Urothelium cell line (cell line): ENCODE measurements at regions not wholly inside any gene's neighbourhood (a gene's known extent, or its start where the extent isn't known, plus 50 kb on each side); places are given as distances from the start of the nearest gene placed in this dataset.

Source experiments
- DNase-seq: peaks from one replicate; pipeline ENCODE4 v3.0.0; 2011; ENCODE audit warnings: low spot score, mixed read lengths
- FAIRE-seq: peaks from 2 replicates; lab custom pipeline; 2011; peaks lifted over from hg19 to GRCh38; lab: Jason Lieb, UNC

DNA sequence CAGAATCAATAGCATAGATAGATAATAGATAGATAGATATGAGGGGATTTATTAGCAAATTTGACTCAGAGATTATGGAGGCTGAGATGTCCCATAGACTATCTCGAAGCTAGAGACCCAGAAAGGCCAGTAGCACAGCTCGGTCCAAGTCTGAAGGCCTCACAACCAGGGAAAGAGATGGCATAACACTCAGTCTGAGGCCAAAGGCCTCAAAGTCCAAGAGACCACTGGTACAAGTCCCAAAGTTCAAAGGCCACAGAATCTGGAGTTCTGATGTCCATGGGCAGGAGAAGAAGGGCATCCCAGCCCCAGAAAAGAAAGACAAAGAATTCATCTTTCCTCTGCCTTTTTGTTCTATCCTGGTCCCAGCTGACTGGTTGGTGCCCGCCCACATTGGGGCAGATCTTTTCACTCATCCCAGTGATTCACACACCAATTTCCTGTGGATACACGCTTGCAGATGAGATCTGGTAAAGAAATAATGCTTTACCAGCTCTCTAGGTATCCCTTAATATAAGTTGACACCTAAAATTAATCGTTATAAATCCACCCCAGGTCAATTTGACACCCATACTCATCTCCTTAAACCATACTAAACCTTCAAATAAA is 127.8 kb upstream of the FBN2 start:
- DNase-seq (no peak), FAIRE-seq (no peak)

DNA sequence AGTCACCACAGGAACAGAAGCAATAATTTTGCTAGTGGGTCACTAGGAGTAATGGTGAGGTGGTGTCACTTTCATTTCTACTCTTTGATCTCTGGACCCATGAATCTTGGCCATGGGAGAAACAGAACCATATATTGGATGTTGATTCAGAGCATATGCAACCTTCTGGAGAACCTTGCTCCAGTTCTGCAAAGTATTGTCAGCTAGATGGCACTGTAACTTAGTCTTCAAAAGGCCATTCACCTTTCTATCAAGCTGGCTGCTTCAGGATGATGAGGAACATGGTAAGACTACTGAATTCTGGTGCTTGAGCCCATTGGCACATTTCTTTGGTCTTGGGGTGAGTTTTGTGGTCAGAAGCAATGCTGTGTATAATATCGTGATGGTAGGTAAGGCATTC is 129.1 kb upstream of the FBN2 start:
- FAIRE-seq (no peak), DNase-seq (no peak)

DNA sequence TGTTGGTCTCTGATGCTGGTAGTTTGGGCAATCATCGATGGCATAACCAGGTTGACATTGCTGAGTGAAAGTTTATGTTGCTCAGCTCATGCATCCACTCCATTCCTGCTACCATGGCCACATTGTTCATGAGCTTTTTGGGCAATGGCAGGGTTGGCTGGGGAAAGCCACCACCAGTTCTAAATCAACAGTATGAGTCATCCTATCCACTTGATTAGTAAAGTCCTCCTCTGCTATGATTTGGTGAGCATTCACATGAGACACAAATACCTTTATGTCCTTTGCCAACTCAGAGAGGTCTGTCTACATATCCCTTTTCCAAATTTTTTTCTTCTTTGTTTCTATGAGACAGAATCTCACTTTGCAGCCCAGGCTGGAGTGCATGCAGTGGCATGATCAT is 129.7 kb upstream of the FBN2 start:
- FAIRE-seq, result no peak
- no peak for DNase-seq

DNA sequence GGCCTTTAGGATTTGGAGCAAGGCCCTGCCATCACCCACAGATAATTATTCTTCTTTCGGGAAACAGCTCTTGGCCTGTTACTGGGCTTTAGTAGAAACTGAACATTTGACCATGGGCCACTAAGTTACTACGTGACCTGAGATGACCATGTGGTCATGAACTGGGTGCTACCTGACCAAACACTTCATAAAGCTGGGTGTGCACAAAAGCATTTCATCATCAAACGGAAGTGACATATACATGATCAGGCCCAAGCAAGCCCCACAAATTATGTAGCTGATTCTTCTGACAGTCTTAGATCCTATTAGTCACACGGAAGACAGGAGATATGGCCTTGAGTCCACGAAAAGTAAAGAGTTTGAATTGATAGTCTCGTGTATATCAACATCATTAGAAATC is 130.9 kb upstream of the FBN2 start:
- DNase-seq (no peak), FAIRE-seq (no peak)

DNA sequence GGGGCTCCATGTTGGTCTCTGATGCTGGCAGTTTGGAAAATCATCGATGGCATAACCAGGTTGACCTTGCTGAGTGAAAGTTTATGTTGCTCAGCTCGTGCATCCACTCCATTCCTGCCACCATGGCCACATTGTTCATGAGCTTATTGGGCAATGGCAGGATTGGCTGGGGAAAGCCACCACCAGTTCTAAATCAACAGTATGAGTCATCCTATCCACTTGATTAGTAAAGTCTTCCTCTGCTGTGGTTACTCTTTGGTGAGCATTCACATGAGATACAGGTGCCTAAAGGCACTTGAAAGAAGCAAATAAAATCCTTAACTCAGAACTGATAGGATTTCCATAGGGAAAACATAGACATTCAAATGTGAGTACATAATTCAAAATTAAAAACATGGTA is 131.8 kb upstream of the FBN2 start:
- FAIRE-seq (no peak), DNase-seq (no peak)

DNA sequence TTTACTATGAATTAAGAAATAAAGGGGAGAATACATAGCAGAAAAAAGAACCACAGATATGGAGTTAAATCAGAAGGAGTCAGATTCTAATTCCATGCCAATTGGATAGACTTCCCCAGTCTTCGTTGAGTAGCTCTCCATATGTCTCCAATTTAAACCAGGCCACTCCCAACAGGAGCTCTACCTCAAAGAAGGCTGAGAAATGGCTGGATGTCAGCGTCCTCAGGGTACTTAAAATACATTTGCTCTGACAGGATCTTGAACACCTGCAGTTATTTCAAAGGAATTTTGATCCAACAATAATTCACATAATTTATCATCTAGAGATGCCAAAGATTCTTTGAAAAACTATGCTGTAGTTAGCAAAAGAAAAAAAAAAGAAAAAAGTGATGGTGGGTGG is 133.9 kb upstream of the FBN2 start:
- FAIRE-seq, result no peak
- DNase-seq, result no peak

DNA sequence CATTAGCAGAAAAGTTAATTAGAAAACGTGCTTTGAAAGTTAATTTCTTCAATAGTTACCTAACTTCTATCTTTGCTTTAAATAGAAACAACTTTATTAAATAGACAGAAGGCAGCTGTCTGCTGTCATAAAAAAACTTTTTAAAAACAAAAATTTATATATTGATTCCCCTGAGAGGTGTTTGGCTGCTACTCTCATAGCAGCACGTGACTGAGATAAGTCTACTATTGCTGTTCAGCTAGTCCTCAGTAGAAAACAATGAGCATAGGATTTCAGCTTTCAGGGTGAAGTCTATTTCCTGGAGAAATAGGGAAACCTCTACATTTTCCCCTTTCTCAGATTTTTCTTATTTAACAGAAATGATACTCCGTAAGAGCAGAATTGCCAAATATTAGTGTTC is 135.0 kb upstream of the FBN2 start:
- FAIRE-seq (no peak), DNase-seq (no peak)

DNA sequence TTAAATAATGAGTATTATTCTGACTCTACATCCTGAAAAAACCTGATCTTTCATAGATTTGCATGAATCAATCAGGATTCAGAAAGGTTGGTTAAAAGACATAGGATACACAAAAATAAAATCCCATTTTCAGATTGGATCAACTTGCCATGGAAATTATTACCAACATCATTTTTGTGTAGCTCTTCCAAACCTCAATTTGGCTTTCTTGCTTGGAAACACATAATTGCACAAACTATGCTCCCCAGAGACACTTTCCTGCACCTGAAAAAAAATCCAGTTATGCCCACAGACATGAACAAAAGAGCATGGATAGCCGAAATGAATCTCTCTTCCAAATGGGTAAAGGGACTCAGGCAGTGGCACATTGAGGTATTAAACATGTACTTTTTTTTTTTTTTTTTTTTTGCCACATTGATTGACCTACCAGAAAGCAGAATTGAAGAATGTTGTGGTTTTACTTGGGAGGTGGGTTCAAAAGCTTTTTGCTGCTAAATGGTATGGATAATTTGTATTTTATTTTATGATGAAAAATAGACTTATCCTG is 135.4 kb upstream of the FBN2 start:
- DNase-seq (no peak), FAIRE-seq (no peak)

DNA sequence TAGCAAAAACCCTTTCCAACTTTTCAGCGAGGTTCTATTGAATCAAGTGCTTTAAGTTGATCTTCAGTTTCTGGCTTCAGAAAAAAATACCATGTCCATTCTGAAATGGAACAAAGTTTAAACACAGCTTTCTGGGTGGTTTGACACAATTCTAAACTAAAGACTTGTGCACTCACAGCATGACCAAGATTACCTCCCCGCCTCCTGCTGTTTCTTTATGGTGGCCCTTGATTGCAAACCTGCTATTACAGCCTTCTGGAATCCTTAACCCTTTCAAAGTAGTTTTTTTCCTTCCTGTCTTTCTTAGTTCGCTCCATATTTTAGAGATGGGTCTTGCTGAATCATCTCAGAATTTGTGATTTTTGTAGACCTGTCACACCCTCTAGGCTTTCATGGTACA is 135.9 kb upstream of the FBN2 start:
- no peak for DNase-seq

DNA sequence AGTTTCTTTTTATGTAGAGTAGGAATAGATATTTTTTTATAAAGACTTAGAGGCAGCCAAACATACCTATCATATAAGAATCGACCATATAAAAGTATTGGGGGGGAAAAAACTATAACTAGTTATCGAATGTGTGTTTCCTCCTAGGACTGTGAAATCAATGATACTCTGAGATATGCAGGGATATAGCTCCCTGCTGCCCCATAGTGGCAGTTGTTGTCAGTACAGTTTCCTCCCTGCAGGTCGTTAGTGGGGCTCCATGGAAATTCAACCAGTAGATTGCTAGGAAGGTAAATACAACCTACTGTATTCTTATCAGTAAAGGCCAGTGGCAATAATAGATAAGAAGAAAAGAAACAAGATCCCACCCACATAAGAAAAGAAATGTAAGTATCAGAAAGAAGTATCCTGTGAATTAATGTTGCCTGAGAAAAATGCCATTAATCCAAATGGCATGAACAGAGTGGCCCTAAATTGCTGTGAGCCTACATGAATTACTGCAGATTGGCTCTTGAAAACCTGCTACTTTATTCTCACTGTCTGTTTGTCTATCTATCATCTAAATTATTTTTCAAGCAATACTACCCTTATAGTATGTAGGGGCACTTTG is 136.9 kb upstream of the FBN2 start:
- FAIRE-seq (no peak), DNase-seq (peak; percentile 54)

More for the DNA sequence above, 135.9 kb upstream of the FBN2 start:
- FAIRE-seq, result no peak

DNA sequence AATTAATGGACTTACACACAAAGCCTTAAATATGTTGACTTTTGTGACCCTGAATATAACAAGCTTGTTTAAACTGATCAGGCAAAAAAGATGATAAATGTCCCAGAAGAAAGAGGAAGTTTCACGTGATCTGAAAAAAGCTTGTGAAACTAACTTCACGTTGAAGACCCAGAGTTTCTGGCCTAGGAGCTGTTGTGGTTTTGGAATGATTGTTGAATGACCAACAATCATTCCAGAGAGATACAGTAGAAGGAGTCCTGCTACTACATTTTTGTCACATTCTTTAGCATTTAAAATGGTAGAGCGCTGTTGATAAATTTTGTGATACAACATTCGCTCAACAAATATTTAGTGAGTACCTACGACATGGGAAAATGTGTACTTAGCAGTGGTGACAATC is 143.1 kb upstream of the FBN2 start:
- FAIRE-seq (no peak), DNase-seq (no peak)

DNA sequence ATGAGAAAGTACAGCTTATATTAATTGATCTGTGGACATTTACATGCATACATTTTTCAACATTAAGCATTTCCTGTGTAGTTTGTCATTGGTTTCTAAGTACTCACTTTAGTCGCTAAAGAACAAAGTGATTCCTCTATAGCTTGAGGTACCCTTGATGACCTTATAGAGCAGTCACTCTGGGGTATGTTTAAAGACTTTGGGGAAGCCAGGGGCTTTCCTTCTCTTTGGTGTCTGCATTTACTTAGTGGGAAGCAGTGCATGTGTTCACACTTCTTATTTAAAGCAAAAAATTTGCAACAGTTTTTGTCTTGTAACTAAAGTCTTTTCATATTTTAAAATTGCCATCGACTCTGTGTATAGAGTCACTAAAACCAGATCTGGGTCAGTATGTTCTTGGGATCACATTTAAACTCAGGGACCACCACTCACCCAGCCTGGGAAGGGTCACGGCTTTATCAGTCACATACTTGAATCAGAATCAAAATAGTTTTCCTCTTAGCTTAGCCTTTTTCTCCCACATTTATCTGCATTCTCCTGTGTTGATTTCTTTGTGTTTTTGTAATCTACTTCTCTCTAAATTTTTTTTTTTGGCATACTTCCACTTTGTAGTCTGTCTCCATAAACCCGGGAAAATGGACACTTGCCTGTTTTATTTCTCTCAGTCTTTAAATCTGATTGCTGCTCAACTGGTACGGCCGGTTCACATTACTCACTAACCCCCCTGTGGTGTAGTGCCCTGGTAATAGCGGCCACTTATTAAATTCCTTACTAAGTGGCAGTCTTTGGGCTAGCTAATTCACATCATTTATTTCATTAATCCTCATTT is 143.9 kb upstream of the FBN2 start:
- DNase-seq (no peak), FAIRE-seq (no peak)

DNA sequence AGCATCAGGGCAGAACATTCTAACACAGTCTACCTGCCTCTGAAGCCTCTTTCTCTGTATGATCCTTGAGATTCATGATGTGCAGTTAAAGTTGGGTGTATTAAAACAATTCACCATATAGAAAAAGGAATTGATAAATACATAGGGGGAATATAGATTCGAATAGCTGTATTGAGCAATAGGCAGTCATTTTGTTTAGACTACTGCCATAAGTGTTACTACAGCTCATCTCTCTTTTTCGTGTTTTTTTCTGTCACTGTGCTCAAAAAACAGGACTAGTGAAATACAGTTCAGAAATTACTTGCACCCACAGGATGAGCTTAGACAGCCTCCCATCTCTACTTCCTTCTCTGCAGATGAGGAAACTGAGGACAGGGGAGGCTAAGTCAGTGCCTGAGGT is 144.6 kb upstream of the FBN2 start:
- no peak for DNase-seq
- FAIRE-seq, result no peak

DNA sequence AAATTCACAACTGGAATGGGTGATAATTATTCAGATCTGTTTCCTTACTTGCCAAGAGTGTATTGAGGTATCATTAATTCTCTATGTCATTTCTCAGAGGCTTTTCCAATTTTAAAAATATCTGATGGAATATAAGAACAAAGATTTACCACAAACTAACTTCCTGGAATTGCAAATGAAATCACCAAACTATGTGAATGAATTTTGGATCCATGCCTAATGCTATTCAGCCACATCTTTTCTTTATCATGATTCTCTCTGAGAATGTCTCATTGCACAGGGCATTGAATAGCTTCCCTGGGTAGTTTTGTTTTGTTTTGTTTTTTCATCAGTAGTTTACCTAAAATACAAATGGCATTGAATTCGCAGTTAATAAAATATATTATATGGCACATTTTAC is 146.9 kb upstream of the FBN2 start:
- FAIRE-seq (no peak), DNase-seq (no peak)

DNA sequence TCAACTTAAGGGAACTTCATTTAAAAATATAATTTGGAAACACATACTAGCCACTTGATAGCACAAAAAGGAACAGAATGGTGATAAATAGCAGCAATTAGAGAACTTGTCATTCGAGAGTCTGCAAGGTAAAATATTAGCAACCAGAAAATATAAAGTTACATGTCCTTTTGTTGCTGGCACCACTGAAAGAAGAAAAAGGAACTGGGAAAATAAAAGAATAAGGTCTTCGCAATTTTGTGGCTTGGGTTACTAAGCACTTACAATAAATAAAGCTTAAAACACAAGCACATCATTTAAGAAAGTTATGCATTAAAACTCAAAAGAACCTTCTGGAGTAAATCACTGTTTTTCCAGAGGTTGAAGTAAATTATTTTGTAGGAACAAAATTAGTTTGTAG is 149.9 kb upstream of the FBN2 start:
- no peak for FAIRE-seq

DNA sequence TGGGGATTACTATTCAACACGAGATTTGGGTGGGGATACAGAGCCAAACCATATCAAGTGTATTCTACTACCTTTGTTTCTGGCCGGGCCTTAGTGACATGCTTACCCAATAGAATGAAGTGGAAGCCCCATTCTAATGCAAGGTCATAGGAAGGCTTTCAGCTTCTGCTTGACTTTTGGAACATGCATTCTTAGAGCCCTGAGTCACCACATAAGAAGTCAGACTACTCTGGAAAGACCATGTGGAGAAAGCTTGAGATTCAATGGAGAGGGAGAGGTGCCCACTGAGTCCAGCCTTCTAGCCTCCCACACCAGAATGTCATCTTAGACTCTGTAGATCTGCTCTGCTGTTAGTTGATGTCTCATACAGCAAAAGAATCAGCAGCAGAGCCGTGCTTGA is 155.7 kb upstream of the FBN2 start:
- FAIRE-seq (no peak), DNase-seq (no peak)

More for the DNA sequence above, 149.9 kb upstream of the FBN2 start:
- no peak for DNase-seq

DNA sequence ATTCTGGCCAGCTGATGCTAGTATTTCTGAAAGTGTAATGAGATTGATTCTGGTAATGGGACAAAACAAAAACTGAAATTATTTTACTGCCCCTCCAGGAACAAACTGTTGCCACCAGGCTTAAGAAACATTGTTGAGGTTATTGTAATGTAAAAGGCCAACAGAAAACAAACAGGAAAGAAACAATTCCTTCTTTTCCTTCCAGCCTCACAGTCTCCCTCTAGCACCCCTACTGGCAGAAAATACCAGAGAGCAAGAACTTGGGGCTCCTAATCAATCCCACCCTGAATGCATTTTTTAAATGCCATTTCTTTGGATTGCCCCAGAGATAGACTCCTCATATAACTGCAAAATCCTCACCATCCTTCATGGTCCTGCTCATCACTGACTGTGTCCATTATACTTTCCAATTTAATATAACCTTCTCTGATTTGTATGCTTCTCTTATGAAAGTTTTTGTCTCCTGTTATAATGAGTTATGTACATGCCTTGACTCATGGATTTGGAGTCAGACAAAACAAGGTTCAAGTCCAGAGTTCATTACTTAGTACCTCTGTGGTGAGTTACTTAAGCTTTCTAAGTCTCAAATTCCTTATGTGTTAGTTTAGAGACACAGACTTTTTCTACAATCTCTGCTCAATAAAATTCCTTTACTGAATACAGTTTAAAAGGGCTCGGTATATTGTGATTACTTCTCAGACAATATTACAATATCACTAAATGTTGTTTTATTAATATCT is 157.9 kb upstream of the FBN2 start:
- DNase-seq, result no peak
- FAIRE-seq, result no peak

DNA sequence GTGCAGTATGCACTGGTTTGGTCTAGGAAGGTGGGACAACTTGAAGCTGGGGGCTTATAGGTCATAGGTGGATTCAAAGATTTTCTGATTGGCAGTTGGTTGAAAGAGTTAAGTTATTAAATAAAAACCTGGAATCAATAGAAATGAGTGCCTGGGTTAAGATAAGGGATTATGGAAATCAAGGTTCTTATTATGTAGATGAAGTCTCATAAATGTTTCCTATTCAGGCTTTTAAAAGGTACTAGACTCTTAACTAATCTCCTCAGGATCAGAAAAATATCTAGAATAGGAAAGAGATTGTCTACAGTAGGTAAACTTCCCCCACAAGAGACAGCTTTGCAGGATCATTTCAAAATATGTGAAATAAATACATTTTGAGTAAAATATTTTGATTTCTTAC is 163.3 kb upstream of the FBN2 start:
- DNase-seq (no peak), FAIRE-seq (no peak)

DNA sequence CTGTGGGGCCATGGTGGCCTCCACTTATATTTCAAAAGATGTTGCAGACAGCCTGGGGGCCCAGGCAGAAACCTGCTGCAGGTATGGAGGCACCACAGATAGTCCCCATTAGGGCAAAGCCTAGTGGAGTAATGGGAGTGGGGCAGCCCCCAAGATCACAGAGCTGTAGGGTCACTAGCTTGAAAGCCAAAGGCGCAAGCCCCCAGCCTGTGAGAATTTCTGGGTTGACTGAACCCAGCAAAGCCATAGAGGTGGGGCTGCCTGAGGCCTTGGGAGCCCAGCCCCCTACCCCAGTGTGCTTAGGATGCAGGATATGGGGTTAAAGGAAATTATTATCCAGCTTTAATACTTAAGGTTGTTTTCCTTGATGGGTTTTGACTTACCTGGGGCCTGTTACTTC is 165.3 kb upstream of the FBN2 start:
- DNase-seq, result no peak
- no peak for FAIRE-seq

DNA sequence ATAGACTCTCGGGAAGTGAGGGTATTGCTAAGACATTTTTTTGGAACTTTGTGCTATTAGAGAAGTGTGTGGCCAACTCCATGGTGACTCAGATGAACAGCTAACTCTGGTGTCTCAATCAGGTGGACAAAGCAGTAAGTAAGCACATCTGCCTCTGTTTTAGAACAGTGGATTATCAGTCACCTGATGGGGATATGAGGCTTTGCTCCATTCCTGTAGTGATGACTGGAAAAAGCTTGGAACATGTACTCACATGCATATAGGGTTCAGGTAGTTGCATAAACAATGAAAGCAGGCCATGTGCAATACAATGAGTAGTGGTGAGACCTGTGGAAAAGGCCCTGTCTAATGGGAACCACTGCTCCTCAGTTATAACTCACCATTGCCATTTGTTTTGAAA is 168.2 kb upstream of the FBN2 start:
- DNase-seq, result no peak
- FAIRE-seq, result no peak

DNA sequence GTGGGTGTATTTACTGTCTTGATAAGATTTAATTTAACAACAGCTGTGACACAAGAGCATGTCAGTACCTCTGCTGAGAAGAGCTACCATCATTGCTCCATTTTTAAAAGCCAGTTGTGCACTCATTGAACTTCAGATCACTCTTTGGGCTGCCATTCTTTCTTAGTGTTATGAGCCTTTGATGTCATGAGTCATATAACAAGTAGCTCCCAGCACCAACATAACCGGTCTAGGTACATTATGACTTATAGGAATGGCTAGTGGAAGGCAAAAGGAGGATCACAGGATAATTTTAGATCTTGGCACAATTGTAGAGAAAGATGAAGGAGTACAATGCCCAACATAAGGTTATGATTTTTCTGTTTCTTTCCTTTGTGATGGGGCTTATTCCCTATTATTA is 170.8 kb upstream of the FBN2 start:
- no peak for FAIRE-seq

More for the DNA sequence above, 170.8 kb upstream of the FBN2 start:
- no peak for DNase-seq
